ENCODE measurements at regions not wholly inside any gene's neighbourhood (a gene's known extent, or its start where the extent isn't known, plus 50 kb on each side); places are given as distances from the start of the nearest gene placed in this dataset.

- Histone ChIP-seq H3K4me2 (ENCODE audit: low read depth, low read length, poor library complexity, severe bottlenecking) (no peak overlapping the region), H3K9me2 (replicated peaks; ENCODE audit: low read depth, low read length) (no peaks in the 10 kb centered on the region), H3K4me1 (ENCODE audit: insufficient read depth, low read length, poor library complexity, severe bottlenecking) (peaks cover 15% of the 10 kb centered on the region), H3K9ac (ENCODE audit: low read depth, low read length, poor library complexity, severe bottlenecking) (no peak overlapping the region), H3K79me2 (ENCODE audit: insufficient read depth, low read length) (no peaks in the 10 kb centered on the region), H3F3A (ENCODE audit: low read depth) (no peaks in the 10 kb centered on the region), H2AFZ (ENCODE audit: low read length) (peak overlapping the region; percentile 69), H3K4me3 (ENCODE audit: low read length, poor library complexity, severe bottlenecking) (no peak overlapping the region), H3K27me3 (ENCODE audit: insufficient read depth, low read length, poor library complexity, severe bottlenecking) (no peaks in the 10 kb centered on the region), H3K9me3 (ENCODE audit: insufficient read depth, low read depth, low read length) (no peaks in the 10 kb centered on the region), H3K36me3 (ENCODE audit: insufficient read depth, low read length) (no peaks in the 10 kb centered on the region), H4K20me1 (ENCODE audit: insufficient read depth, low read length, poor library complexity, severe bottlenecking) (no peaks in the 10 kb centered on the region)
- no peak for TF ChIP-seq EZH2phosphoT487 (IDR thresholded peaks at IDR 0.05; ENCODE audit: borderline replicate concordance)
Measured at GRCh38 chr2:48145845-48146452, 168.5 kb upstream of the FOXN2 start.

GRCh38 chr2:48146552-48146951, 167.9 kb upstream of the FOXN2 start:
- Histone ChIP-seq H3K4me1 (ENCODE audit: insufficient read depth, low read length, poor library complexity, severe bottlenecking) (peaks cover 15% of the 10 kb centered on the region), H3K9me2 (replicated peaks; ENCODE audit: low read depth, low read length) (no peaks in the 10 kb centered on the region), H3K9ac (ENCODE audit: low read depth, low read length, poor library complexity, severe bottlenecking) (no peak overlapping the region), H3K79me2 (ENCODE audit: insufficient read depth, low read length) (no peaks in the 10 kb centered on the region), H3K4me2 (ENCODE audit: low read depth, low read length, poor library complexity, severe bottlenecking) (no peak overlapping the region), H3K9me3 (ENCODE audit: insufficient read depth, low read depth, low read length) (no peaks in the 10 kb centered on the region), H3K36me3 (ENCODE audit: insufficient read depth, low read length) (no peaks in the 10 kb centered on the region), H3F3A (ENCODE audit: low read depth) (no peaks in the 10 kb centered on the region), H4K20me1 (ENCODE audit: insufficient read depth, low read length, poor library complexity, severe bottlenecking) (no peaks in the 10 kb centered on the region), H2AFZ (ENCODE audit: low read length) (no peak overlapping the region), H3K27me3 (ENCODE audit: insufficient read depth, low read length, poor library complexity, severe bottlenecking) (no peaks in the 10 kb centered on the region), H3K4me3 (ENCODE audit: low read length, poor library complexity, severe bottlenecking) (no peak overlapping the region)
- no peak for TF ChIP-seq CTCF (conservative IDR thresholded peaks at IDR 0.05; ENCODE audit: low read length)

- Histone ChIP-seq H3K79me2 (ENCODE audit: insufficient read depth, low read length) (no peaks in the 10 kb centered on the region), H3K27me3 (ENCODE audit: insufficient read depth, low read length, poor library complexity, severe bottlenecking) (no peaks in the 10 kb centered on the region), H3F3A (ENCODE audit: low read depth) (no peaks in the 10 kb centered on the region), H3K9me2 (replicated peaks; ENCODE audit: low read depth, low read length) (no peaks in the 10 kb centered on the region), H2AFZ (ENCODE audit: low read length) (peak overlapping the region; percentile 11; the same call in 1 of the 2 replicates), H4K20me1 (ENCODE audit: insufficient read depth, low read length, poor library complexity, severe bottlenecking) (no peaks in the 10 kb centered on the region), H3K4me3 (ENCODE audit: low read length, poor library complexity, severe bottlenecking) (no peak overlapping the region), H3K4me2 (ENCODE audit: low read depth, low read length, poor library complexity, severe bottlenecking) (peak overlapping the region; percentile 49), H3K36me3 (ENCODE audit: insufficient read depth, low read length) (no peaks in the 10 kb centered on the region), H3K9me3 (ENCODE audit: insufficient read depth, low read depth, low read length) (no peaks in the 10 kb centered on the region), H3K9ac (ENCODE audit: low read depth, low read length, poor library complexity, severe bottlenecking) (no peak overlapping the region), H3K4me1 (ENCODE audit: insufficient read depth, low read length, poor library complexity, severe bottlenecking) (peaks cover 15% of the 10 kb centered on the region)
- TF ChIP-seq CTCF (conservative IDR thresholded peaks at IDR 0.05; ENCODE audit: low read length): no peak
- no peak for TF ChIP-seq EZH2phosphoT487 (IDR thresholded peaks at IDR 0.05; ENCODE audit: borderline replicate concordance)
Measured at GRCh38 chr2:48147719-48148118, 166.8 kb upstream of the FOXN2 start.

GRCh38 chr2:48148841-48149430, 165.5 kb upstream of the FOXN2 start:
- Histone ChIP-seq H2AFZ (ENCODE audit: low read length) (no peak overlapping the region), H3K9me3 (ENCODE audit: insufficient read depth, low read depth, low read length) (no peaks in the 10 kb centered on the region), H3K9me2 (replicated peaks; ENCODE audit: low read depth, low read length) (no peaks in the 10 kb centered on the region), H3K36me3 (ENCODE audit: insufficient read depth, low read length) (no peaks in the 10 kb centered on the region), H3F3A (ENCODE audit: low read depth) (no peaks in the 10 kb centered on the region), H3K27me3 (ENCODE audit: insufficient read depth, low read length, poor library complexity, severe bottlenecking) (no peaks in the 10 kb centered on the region), H3K9ac (ENCODE audit: low read depth, low read length, poor library complexity, severe bottlenecking) (no peak overlapping the region), H4K20me1 (ENCODE audit: insufficient read depth, low read length, poor library complexity, severe bottlenecking) (no peaks in the 10 kb centered on the region), H3K4me3 (ENCODE audit: low read length, poor library complexity, severe bottlenecking) (no peak overlapping the region), H3K79me2 (ENCODE audit: insufficient read depth, low read length) (no peaks in the 10 kb centered on the region), H3K4me2 (ENCODE audit: low read depth, low read length, poor library complexity, severe bottlenecking) (peak overlapping the region; percentile 49), H3K4me1 (ENCODE audit: insufficient read depth, low read length, poor library complexity, severe bottlenecking) (peaks cover 15% of the 10 kb centered on the region)
- TF ChIP-seq CTCF (conservative IDR thresholded peaks at IDR 0.05; ENCODE audit: low read length) (no peak), EZH2phosphoT487 (IDR thresholded peaks at IDR 0.05; ENCODE audit: borderline replicate concordance) (no peak)
